IMR-90 (cell line): ENCODE measurements at regions not wholly inside any gene's neighbourhood (a gene's known extent, or its start where the extent isn't known, plus 50 kb on each side); places are given as distances from the start of the nearest gene placed in this dataset.

Experiments
- ATAC-seq: fragments of 200-7000 bp; cut with Tn5 transposase; 2 replicates; pipeline ENCODE4 v1.9.1; 2020; ENCODE audit warnings: low read depth, mild to moderate bottlenecking, moderate library complexity
- BruUV-seq: library from RNA; stranded (reverse); fragments of 400-500 nt; replicated peaks from 2 replicates; lab custom pipeline; 2021; lab: Mats Ljungman, UMichigan
- CTCF ChIA-PET: fragments of 300-600 bp; formaldehyde crosslinking; extraction: SDS; loops from one replicate; lab custom pipeline; 2021; ENCODE audit warnings: antibody characterized with exemption; lab: Yijun Ruan, JAX
- POLR2A ChIA-PET: fragments of 300-600 bp; sonication (Branson Sonifier 250); formaldehyde crosslinking; loops from one replicate; lab custom pipeline; 2022; ENCODE audit warnings: antibody characterized with exemption; ENCODE audit not compliant: unreplicated experiment; lab: Charles Lee
- DNase-seq: peaks from one replicate; pipeline ENCODE4 v3.0.0; 2013
- H2AFZ ChIP-seq: replicated peaks from 2 replicates; pipeline ENCODE3; 2013; ENCODE audit warnings: low read length, mild to moderate bottlenecking; ENCODE audit not compliant: poor library complexity
- H2AK5ac ChIP-seq: 2 replicates; pipeline ENCODE4 v1.6.1; 2013; ENCODE audit warnings: low read depth, low read length, inconsistent platforms
- H2AK9ac ChIP-seq: replicated peaks from 2 replicates; pipeline ENCODE3; 2013; ENCODE audit warnings: mild to moderate bottlenecking, low read depth, low read length, moderate library complexity; ENCODE audit not compliant: poor library complexity
- H2BK120ac ChIP-seq: 2 replicates; pipeline ENCODE4 v1.6.1; 2013; ENCODE audit warnings: low read depth, low read length, inconsistent platforms
- H2BK15ac ChIP-seq: 3 replicates; pipeline ENCODE4 v1.6.1; 2013; ENCODE audit warnings: low read depth, low read length, inconsistent platforms
- H2BK20ac ChIP-seq: 2 replicates; pipeline ENCODE4 v1.6.1; 2013; ENCODE audit warnings: low read depth, mild to moderate bottlenecking, inconsistent platforms, low read length, moderate library complexity
- H2BK5ac ChIP-seq: 2 replicates; pipeline ENCODE4 v1.6.1; 2013; ENCODE audit warnings: mild to moderate bottlenecking, low read depth, low read length, inconsistent platforms; ENCODE audit not compliant: poor library complexity, severe bottlenecking
- H3K14ac ChIP-seq: replicated peaks from 2 replicates; pipeline ENCODE4 v1.6.1; 2013; ENCODE audit warnings: low read depth, low read length, inconsistent platforms
- H3K18ac ChIP-seq: 2 replicates; pipeline ENCODE4 v1.6.1; 2013; ENCODE audit warnings: low read depth, low read length, control low read depth
- H3K23ac ChIP-seq: 2 replicates; pipeline ENCODE4 v1.6.1; 2013; ENCODE audit warnings: low read depth, low read length, inconsistent platforms
- H3K27ac ChIP-seq: 2 replicates; pipeline ENCODE4 v1.5.1; 2013; ENCODE audit warnings: mild to moderate bottlenecking, control low read depth, low read length; ENCODE audit not compliant: insufficient read depth
- H3K27me3 ChIP-seq: 2 replicates; pipeline ENCODE4 v1.6.1; 2013; ENCODE audit warnings: low read length; ENCODE audit not compliant: control insufficient read depth, insufficient read depth
- H3K36me3 ChIP-seq: 2 replicates; pipeline ENCODE4 v1.6.1; 2013; ENCODE audit warnings: low read length, mixed read lengths; ENCODE audit not compliant: control insufficient read depth, insufficient read depth
- H3K4ac ChIP-seq: 2 replicates; pipeline ENCODE4 v1.6.1; 2013; ENCODE audit warnings: low read depth, low read length, inconsistent platforms
- H3K4me1 ChIP-seq: 2 replicates; pipeline ENCODE4 v1.6.1; 2013; ENCODE audit warnings: low read length, mixed read lengths; ENCODE audit not compliant: control insufficient read depth, insufficient read depth
- H3K4me2 ChIP-seq: 2 replicates; pipeline ENCODE4 v1.6.1; 2013; ENCODE audit warnings: low read depth, mild to moderate bottlenecking, control low read depth, low read length, moderate library complexity
- H3K4me3 ChIP-seq: 2 replicates; pipeline ENCODE4 v1.5.1; 2013; ENCODE audit warnings: low read depth, mild to moderate bottlenecking, control low read depth, low read length, moderate library complexity; ENCODE audit not compliant: insufficient read depth
- H3K56ac ChIP-seq: 2 replicates; pipeline ENCODE4 v1.6.1; 2013; ENCODE audit warnings: low read length, inconsistent platforms; ENCODE audit not compliant: insufficient read depth; ENCODE audit errors: extremely low read depth
- H3K79me1 ChIP-seq, 2 experiments: 2 replicates each; pipeline ENCODE4 v1.6.1; 2013; ENCODE audit warnings: low read length in 2 of 2, inconsistent platforms in 1 of 2, low read depth in 1 of 2
- H3K9ac ChIP-seq: 2 replicates; pipeline ENCODE4 v1.6.1; 2013; ENCODE audit warnings: low read depth, low read length, control low read depth
- H3K9me1 ChIP-seq: 2 replicates; pipeline ENCODE4 v1.6.1; 2013; ENCODE audit warnings: low read length, inconsistent platforms; ENCODE audit not compliant: insufficient read depth
- H3K9me3 ChIP-seq: 2 replicates; pipeline ENCODE4 v1.6.1; 2013; ENCODE audit warnings: low read length; ENCODE audit not compliant: control insufficient read depth, insufficient read depth
- H4K20me1 ChIP-seq: 2 replicates; pipeline ENCODE4 v1.6.1; 2013; ENCODE audit warnings: low read length, inconsistent platforms; ENCODE audit not compliant: insufficient read depth
- H4K5ac ChIP-seq: 2 replicates; pipeline ENCODE4 v1.6.1; 2013; ENCODE audit warnings: mild to moderate bottlenecking, low read depth, low read length, control low read depth
- H4K8ac ChIP-seq, 2 experiments: 2 replicates each; pipeline ENCODE4 v1.6.1; 2013; ENCODE audit warnings: low read depth in 2 of 2, low read length in 2 of 2, control low read depth in 1 of 2, inconsistent platforms in 1 of 2
- H4K91ac ChIP-seq: 2 replicates; pipeline ENCODE4 v1.6.1; 2013; ENCODE audit warnings: low read depth, low read length, inconsistent platforms; ENCODE audit not compliant: insufficient read depth
- FOS ChIP-seq: fragments of 150-350 bp; IDR thresholded peaks from 2 replicates; pipeline ENCODE4 v1.6.1; 2016; ENCODE audit warnings: low read depth, low read length
- MXI1 ChIP-seq: IDR thresholded peaks from 2 replicates; pipeline ENCODE4 v1.6.1; 2012; ENCODE audit warnings: low read depth, mild to moderate bottlenecking, low read length, moderate library complexity, borderline replicate concordance
- NFE2L2 ChIP-seq: fragments of 150-350 bp; IDR thresholded peaks from 2 replicates; pipeline ENCODE4 v1.6.1; 2016; ENCODE audit warnings: low read depth, mild to moderate bottlenecking, low read length
- POLR2A ChIP-seq: IDR thresholded peaks from 2 replicates; pipeline ENCODE4 v1.6.1; 2012; ENCODE audit warnings: mild to moderate bottlenecking, low read depth, low read length
- RFX5 ChIP-seq: IDR thresholded peaks from 2 replicates; pipeline ENCODE4 v1.8.0; 2012; ENCODE audit warnings: low read depth, mild to moderate bottlenecking, low read length, moderate library complexity
- SMC3 ChIP-seq: fragments of 150-350 bp; IDR thresholded peaks from 2 replicates; pipeline ENCODE4 v1.6.1; 2016; ENCODE audit warnings: low read depth, mild to moderate bottlenecking, antibody characterized with exemption, low read length, moderate library complexity
- WGBS, 2 experiments: methylation state at CpG; one replicate each; pipeline versions ENCODE4 v1.1.5 to v1.1.7; 2013; ENCODE audit warnings: missing lambda C conversion rate in 2 of 2; ENCODE audit not compliant: insufficient read length in 1 of 2; ENCODE audit errors: extremely low coverage in 2 of 2; 5-methylcytosine and 5-hydroxymethylcytosine counted together
- dilution Hi-C: fragments of 300-500 bp; cut with HindIII; formaldehyde crosslinking; loops from one replicate; pipeline ENCODE4 v1.14.3; 2018; ENCODE audit warnings: low sequenced_read_pairs; ENCODE audit not compliant: unreplicated experiment
- in situ Hi-C: fragments of 300-500 bp; cut with MboI; formaldehyde crosslinking; loops from 3 replicates; pipeline ENCODE4 v1.14.3; 2019; ENCODE audit warnings: low sequenced_read_pairs, inconsistent platforms, mixed read lengths
- intact Hi-C: fragments of 100-400 bp; cut with micrococcal nuclease; formaldehyde crosslinking; loops from 2 replicates; pipeline ENCODE4 v1.10.0; 2022
- TF ChIP-seq, protein P1 (sequence below): fragments of 150-350 bp; IDR thresholded peaks from 2 replicates; pipeline ENCODE4 v1.6.1; 2017; ENCODE audit warnings: mild to moderate bottlenecking, antibody characterized with exemption, low read length, low read depth
- TF ChIP-seq, protein P2 (sequence below): conservative IDR thresholded peaks from 2 replicates; pipeline ENCODE4 v1.5.1; 2012; ENCODE audit warnings: mild to moderate bottlenecking, low read depth, low read length, improper control_type of control experiment

DNA sequence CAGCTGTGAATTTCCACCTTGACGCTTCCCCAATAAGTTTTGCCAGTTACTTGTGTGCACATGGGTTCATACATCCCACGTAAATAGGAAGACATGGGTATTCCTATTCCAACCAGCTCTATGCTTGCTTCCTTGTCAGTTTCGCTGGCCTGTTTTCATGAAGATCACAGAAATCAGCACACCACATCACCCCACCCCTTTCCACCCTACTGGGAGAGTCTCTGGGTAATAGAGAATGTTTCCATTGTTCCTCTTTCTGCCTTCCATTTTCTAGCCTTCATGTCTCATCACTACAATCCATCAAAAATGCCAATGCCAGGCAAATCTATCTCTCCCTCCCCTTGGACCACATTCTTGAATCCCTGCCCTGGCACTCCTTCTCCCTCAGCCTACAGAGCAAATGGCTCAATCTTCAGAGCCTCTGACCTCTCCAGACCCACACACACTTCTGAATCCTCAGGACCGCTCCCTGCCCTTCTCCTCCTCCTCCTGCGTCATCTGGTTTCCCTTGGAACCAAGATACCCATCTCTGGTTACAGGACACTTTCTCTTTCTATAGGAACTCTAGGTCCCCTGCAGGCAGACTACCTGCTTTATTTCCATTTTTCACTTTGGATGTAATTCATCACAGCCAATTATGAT lies 323.3 kb downstream of the DHX15 start:
- no peaks in the 10 kb centered on the region for H3K9me3 ChIP-seq
- in situ Hi-C loops (no loop called here), dilution Hi-C loops (no loop called here), intact Hi-C loops (no loop called here)
- H2BK120ac ChIP-seq = no peak overlapping the region
- no peak overlapping the region for H3K23ac ChIP-seq
- WGBS, 2 experiments = 100% methylated on average over 1 of the region's 5 CpGs; no CpG with 5 or more reads in 1 of the 2 experiments
- no peak for ATAC-seq
- H2BK5ac ChIP-seq = no peak overlapping the region
- BruUV-seq = no TSS peak
- no peak for DNase-seq
- no peak overlapping the region for H2AFZ ChIP-seq
- no peak overlapping the region for H3K27ac ChIP-seq
- H3K27me3 ChIP-seq = peaks cover 3% of the 10 kb centered on the region; the same call in 1 of the 2 replicates
- no peak overlapping the region for H2AK5ac ChIP-seq
- no peak overlapping the region for H4K8ac ChIP-seq
- H2BK20ac ChIP-seq = no peak overlapping the region
- POLR2A ChIA-PET = no interaction called here
- no peak overlapping the region for H3K4me3 ChIP-seq
- no peak overlapping the region for H3K18ac ChIP-seq
- H3K14ac ChIP-seq = no peak overlapping the region
- H4K5ac ChIP-seq = no peak overlapping the region
- no peaks in the 10 kb centered on the region for H4K20me1 ChIP-seq
- TF ChIP-seq NFE2L2 (no peak), FOS (no peak), POLR2A (no peak), RFX5 (no peak), MXI1 (no peak), SMC3 (no peak)
- TF ChIP-seq, protein P1, sequence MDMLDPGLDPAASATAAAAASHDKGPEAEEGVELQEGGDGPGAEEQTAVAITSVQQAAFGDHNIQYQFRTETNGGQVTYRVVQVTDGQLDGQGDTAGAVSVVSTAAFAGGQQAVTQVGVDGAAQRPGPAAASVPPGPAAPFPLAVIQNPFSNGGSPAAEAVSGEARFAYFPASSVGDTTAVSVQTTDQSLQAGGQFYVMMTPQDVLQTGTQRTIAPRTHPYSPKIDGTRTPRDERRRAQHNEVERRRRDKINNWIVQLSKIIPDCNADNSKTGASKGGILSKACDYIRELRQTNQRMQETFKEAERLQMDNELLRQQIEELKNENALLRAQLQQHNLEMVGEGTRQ = no peak
- TF ChIP-seq, protein P2, sequence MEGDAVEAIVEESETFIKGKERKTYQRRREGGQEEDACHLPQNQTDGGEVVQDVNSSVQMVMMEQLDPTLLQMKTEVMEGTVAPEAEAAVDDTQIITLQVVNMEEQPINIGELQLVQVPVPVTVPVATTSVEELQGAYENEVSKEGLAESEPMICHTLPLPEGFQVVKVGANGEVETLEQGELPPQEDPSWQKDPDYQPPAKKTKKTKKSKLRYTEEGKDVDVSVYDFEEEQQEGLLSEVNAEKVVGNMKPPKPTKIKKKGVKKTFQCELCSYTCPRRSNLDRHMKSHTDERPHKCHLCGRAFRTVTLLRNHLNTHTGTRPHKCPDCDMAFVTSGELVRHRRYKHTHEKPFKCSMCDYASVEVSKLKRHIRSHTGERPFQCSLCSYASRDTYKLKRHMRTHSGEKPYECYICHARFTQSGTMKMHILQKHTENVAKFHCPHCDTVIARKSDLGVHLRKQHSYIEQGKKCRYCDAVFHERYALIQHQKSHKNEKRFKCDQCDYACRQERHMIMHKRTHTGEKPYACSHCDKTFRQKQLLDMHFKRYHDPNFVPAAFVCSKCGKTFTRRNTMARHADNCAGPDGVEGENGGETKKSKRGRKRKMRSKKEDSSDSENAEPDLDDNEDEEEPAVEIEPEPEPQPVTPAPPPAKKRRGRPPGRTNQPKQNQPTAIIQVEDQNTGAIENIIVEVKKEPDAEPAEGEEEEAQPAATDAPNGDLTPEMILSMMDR = no peak
- H2AK9ac ChIP-seq = no peak overlapping the region
- peaks cover under 1% of the 10 kb centered on the region; the same call in 1 of the 2 replicates for H3K4me1 ChIP-seq
- CTCF ChIA-PET = interaction anchor here (0.9 to 1.0 kb wide), 2 partner anchors 11 to 12 kb away, joined by 3 read pairs; no protein-coding TSS in a partner anchor
- H4K91ac ChIP-seq = no peak overlapping the region
- no peak overlapping the region for H3K56ac ChIP-seq
- no peak overlapping the region for H2BK15ac ChIP-seq
- H3K4me2 ChIP-seq = no peak overlapping the region
- H3K36me3 ChIP-seq = no peaks in the 10 kb centered on the region
- no peaks in the 10 kb centered on the region for H3K9me1 ChIP-seq
- H3K9ac ChIP-seq = no peak overlapping the region
- no peak overlapping the region for H3K4ac ChIP-seq
- H3K79me1 ChIP-seq = no peaks in the 10 kb centered on the region
